H1 (cell line): ENCODE measurements at regions not wholly inside any gene's neighbourhood (a gene's known extent, or its start where the extent isn't known, plus 50 kb on each side); places are given as distances from the start of the nearest gene placed in this dataset.

ENCODE experiments used
- BACH1 ChIP-seq: IDR thresholded peaks from 2 replicates; pipeline ENCODE4 v1.6.1; 2012; ENCODE audit warnings: low read length, improper control_type of control experiment
- CREB1 ChIP-seq: IDR thresholded peaks from 2 replicates; pipeline ENCODE4 v1.6.1; 2012; ENCODE audit warnings: inconsistent platforms
- CTCF ChIP-seq, 3 experiments: IDR thresholded peaks; 1 replicate in 2 of 3; 2 replicates in 1 of 3; pipeline versions ENCODE4 v1.5.1 to v1.6.1; 2011; ENCODE audit warnings: low read length in 3 of 3, mild to moderate bottlenecking in 3 of 3, inconsistent platforms in 2 of 3, low read depth in 1 of 3, moderate library complexity in 1 of 3; ENCODE audit not compliant: insufficient read depth in 1 of 3; ENCODE audit errors: control extremely low read depth in 1 of 3
- EP300 ChIP-seq, 2 experiments: IDR thresholded peaks; 1 replicate in 1 of 2; 2 replicates in 1 of 2; pipeline ENCODE4 v1.6.1; 2011 to 2012; ENCODE audit warnings: low read depth in 2 of 2, low read length in 2 of 2, mild to moderate bottlenecking in 2 of 2, borderline replicate concordance in 1 of 2, inconsistent platforms in 1 of 2, moderate library complexity in 1 of 2
- HDAC2 ChIP-seq, 2 experiments: fragments of 300-600 bp in 1 of 2; sonication (generic) in 1 of 2; IDR thresholded peaks; 2 replicates each; pipeline ENCODE4 v1.6.1; 2011 to 2012; ENCODE audit warnings: low read depth in 2 of 2, low read length in 2 of 2, mild to moderate bottlenecking in 2 of 2, moderate library complexity in 2 of 2, borderline replicate concordance in 1 of 2, inconsistent platforms in 1 of 2
- MAX ChIP-seq: IDR thresholded peaks from 2 replicates; pipeline ENCODE4 v1.6.1; 2012; ENCODE audit warnings: inconsistent platforms
- RAD21 ChIP-seq, 2 experiments: IDR thresholded peaks in 1 of 2; conservative IDR thresholded peaks in 1 of 2; 2 replicates each; pipeline ENCODE4 v1.6.1; 2011; ENCODE audit warnings: low read depth in 2 of 2, low read length in 2 of 2, improper control_type of control experiment in 1 of 2, inconsistent platforms in 1 of 2, mild to moderate bottlenecking in 1 of 2, moderate library complexity in 1 of 2
- RNF2 ChIP-seq: fragments of 200-900, 300-1000 bp; sonication (generic); IDR thresholded peaks from 2 replicates; pipeline ENCODE4 v1.7.1; 2016; ENCODE audit warnings: borderline replicate concordance, low read depth, mild to moderate bottlenecking, antibody characterized with exemption, low read length; ENCODE audit not compliant: poor library complexity, severe bottlenecking; ENCODE audit errors: missing control alignments
- TEAD4 ChIP-seq: IDR thresholded peaks from 2 replicates; pipeline ENCODE4 v1.6.1; 2012; ENCODE audit warnings: low read depth, low read length, inconsistent platforms, mixed read lengths
- ZNF274 ChIP-seq: IDR thresholded peaks from 2 replicates; pipeline ENCODE4 v1.7.0; 2012; ENCODE audit warnings: low read length, borderline replicate concordance; ENCODE audit errors: extremely low read depth

- TF ChIP-seq EP300 (IDR thresholded peaks at IDR 0.05; ENCODE audit: borderline replicate concordance in 1 of 2, low read depth in 2 of 2, low read length in 2 of 2) (no peak), CTCF (IDR thresholded peaks at IDR 0.05; ENCODE audit: control extremely low read depth in 1 of 3, insufficient read depth in 1 of 3, low read depth in 1 of 3, low read length in 3 of 3) (no peak), TEAD4 (no peak), MAX (no peak), CREB1 (no peak), ZNF274 (no peak), HDAC2 (IDR thresholded peaks at IDR 0.05; ENCODE audit: borderline replicate concordance in 1 of 2, low read depth in 2 of 2, low read length in 2 of 2) (no peak), BACH1 (no peak), RAD21 (IDR thresholded peaks at IDR 0.05 in 1 of 2, conservative IDR thresholded peaks at IDR 0.05 in 1 of 2; ENCODE audit: low read depth in 2 of 2, low read length in 2 of 2) (no peak), RNF2 (no peak)
Measured at GRCh38 chr22:48900626-48901025, 927.0 kb downstream of the BRD1 start.
